Nucleus accumbens (tissue), 56 donors: ENCODE measurements at regions not wholly inside any gene's neighbourhood (a gene's known extent, or its start where the extent isn't known, plus 50 kb on each side); places are given as distances from the start of the nearest gene placed in this dataset.
A peak's percentile ranks its signal among the peaks of the same experiment; 100 is the strongest.

Experiments
- DNase-seq, 56 donors: peaks; one replicate each; lab custom pipeline; 2025; lab: John Stamatoyannopoulos, UW

DNA sequence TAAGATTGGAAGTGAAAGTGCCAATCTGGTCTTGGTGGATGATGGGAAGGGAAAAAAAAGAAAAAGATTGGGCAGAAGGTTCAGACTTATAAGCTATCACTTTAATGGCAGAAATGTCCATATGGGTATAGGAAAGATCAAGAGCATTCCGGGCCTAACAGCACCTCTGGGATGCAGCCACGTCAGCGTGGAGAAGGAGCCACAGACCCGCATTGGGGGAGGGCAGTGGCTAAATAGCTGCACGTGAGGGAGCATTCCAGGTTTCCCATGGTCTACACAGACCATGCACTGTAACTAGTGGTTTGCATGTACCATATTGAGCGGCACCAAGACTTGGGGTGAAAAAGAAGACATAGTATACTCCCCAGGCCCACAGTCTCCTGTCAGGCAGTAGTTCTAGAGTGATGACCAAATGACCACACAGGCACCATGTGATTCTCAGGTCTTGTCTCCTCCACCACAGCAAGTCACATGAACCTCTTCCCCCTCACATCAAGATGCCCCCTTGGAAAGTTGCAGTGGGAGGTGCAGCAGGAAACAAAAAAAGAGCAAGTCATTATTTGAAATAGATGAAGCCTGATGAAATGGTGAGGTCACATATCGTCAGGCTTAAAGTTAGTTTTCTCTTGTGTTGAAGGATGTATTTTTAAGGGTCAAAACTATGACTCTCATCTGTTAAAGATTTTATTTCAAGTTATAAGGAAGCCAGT is 94.4 kb upstream of the TNFAIP3 start:
- no peak for DNase-seq

GRCh38 chr6:137775227-137775626 is 91.8 kb upstream of the TNFAIP3 start:
- DNase-seq = no peak

DNA sequence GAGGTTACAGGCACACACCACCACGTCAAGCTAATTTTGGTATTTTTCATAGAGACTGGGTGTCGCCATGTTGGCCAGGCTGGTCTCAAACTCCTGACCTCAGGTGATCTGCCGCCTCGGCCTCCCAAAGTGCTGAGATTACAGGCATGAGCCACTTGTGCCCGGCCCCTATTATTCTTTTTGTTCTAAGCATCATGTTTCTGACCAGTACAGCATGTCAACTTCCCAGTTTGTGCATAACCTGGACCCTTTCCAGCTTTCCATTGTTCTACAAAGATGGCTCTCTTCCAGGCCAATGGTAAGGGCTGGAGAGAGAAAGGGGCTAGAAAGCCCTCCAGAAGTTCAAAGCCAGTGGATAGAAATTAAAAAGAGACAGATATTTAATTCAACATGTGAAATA is 91.3 kb upstream of the TNFAIP3 start:
- DNase-seq = peak in 1 of 56 donors; percentile 7

DNA sequence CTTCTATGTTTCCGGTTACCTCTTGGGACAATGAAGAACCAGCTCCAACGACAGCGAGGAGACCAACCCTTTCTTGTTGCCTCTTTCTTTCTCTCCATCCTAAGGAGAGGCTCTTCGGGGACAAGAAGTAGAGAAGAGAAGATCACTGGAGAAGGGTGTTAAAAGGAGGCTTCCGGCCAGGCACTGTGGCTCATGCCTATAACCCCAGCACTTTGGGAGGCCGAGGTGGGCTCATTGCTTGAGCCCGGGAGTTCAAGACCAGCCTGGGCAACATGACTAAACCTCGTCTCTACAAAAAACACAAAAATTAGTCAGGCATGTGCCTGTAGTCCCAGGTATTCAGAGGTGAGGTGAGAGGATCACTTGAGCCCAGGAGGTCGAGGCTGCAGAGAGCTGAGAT is 90.8 kb upstream of the TNFAIP3 start:
- no peak for DNase-seq

GRCh38 chr6:137776786-137777686 is 90.0 kb upstream of the TNFAIP3 start:
- no peak for DNase-seq

DNA sequence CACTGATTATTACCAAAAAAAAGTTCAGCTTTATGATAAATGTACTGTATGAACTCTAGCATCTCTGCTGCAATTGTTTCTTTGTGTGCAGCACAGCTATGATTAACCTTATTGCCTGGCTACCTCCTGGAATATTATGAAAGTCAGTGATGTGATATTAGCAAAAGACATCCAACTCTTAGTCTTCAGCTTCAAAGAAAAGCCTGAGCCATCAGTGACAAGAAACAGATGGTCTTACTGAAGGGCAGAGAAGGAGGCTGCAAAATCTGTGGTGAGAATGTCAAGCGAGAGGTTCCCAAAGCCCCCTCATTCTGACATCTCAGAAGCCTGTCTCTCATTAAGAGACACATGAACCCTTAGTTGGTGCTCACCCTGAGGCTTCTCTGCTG is 89.4 kb upstream of the TNFAIP3 start:
- no peak for DNase-seq

DNA sequence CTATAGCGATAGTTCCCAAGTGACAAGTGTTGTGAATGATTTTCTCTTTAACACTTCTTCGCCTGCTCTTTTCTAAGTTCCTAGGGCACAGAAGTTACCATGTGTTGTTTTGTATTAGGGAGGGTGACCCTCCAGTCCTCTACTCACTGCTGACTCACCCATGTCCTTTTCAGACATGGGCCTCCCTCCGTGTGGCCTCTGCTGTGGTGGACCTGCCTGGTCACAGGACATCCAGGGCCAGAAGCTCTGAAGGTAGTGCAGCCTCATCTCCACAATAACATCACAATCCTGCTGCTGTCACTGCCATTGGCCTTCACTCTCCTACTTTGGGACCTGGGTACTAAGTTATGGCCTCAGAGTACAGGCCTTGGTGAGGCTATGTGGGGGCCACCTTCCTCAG is 87.1 kb upstream of the TNFAIP3 start:
- DNase-seq = no peak

GRCh38 chr6:137780447-137781034 is 86.5 kb upstream of the TNFAIP3 start:
- DNase-seq = no peak

- DNase-seq = no peak
Observed at GRCh38 chr6:137781639-137782038, 85.4 kb upstream of the TNFAIP3 start.

DNA sequence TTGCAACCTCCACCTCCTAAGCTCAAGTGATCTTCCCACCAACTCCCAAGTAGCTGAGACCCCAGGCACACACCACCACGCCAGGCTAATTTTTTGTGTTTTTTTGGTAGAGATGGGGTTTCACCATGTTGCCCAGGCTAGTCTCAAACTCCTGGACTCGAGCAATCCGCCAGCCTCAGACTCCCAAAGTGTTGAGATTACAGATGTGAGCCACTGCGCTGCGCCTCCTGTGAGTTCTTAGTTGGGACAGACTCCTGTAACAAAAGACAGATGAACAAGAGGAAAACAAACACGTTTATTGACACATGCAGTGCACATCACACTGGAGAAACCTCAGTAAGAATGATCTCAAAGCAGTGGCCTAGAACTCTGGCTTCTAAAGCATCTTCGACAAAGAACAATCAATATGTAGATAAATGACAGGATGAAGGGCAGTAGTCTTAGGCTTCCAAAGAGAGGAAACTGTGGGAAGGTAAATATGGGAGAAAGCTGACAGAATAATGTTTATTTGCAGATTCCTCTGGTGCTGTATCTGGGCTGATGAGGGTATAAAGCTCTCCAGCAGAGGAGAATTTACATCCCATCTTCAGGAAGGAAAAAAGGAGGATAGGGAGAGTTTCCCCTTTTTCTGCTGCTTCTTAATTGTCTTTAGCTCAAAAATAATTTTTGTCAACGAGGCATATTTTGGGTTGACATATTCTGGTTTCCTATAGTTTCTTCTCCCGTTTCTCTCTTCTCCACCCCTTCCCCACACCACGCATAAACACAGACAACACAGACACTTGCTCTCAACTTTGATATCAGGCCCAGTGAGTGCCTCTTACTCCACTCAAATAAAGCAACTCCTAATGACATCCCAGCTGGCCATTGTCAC is 84.7 kb upstream of the TNFAIP3 start:
- no peak for DNase-seq

DNA sequence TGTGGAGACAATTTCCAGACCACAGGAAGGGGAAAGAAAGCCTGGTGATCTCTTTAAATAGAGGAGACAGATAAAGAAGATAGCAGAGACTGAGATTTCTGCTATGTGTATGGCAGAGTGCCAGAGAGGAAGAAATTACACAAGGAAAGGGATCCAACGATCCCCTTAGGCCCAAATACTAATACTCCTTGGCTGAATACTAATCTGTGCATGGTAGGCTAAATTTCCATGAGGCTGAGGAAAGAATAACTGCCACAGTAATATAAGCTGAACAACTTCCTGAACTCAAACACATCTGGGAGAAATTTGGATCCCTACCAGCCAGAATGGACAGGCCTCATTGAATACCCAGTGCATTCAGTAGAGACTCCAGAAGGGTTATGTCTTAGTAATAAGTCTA is 83.3 kb upstream of the TNFAIP3 start:
- DNase-seq = no peak

- DNase-seq = no peak
Observed at GRCh38 chr6:137784583-137784982, 82.5 kb upstream of the TNFAIP3 start.

DNA sequence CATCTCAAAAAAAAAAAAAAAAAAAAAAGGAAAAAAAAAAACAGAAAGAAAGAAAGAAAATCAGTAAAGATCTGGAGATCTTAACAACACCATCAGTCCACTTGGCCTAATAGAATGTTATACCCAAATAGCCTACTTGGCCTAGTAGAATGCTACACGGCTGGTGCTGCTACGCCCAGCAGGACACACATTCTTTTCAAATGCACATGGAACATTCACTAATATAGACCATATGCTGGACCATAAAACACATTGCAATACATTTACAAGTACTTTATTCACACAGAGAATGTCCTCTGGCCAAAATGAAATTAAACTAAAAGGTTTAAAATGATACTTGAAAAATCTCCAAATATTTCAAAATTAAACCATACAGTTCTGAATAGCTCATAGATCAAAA is 80.0 kb upstream of the TNFAIP3 start:
- DNase-seq = no peak

- no peak for DNase-seq
Observed at GRCh38 chr6:137788248-137788647, 78.8 kb upstream of the TNFAIP3 start.

- no peak for DNase-seq
Observed at GRCh38 chr6:137791281-137792159, 75.5 kb upstream of the TNFAIP3 start.

DNA sequence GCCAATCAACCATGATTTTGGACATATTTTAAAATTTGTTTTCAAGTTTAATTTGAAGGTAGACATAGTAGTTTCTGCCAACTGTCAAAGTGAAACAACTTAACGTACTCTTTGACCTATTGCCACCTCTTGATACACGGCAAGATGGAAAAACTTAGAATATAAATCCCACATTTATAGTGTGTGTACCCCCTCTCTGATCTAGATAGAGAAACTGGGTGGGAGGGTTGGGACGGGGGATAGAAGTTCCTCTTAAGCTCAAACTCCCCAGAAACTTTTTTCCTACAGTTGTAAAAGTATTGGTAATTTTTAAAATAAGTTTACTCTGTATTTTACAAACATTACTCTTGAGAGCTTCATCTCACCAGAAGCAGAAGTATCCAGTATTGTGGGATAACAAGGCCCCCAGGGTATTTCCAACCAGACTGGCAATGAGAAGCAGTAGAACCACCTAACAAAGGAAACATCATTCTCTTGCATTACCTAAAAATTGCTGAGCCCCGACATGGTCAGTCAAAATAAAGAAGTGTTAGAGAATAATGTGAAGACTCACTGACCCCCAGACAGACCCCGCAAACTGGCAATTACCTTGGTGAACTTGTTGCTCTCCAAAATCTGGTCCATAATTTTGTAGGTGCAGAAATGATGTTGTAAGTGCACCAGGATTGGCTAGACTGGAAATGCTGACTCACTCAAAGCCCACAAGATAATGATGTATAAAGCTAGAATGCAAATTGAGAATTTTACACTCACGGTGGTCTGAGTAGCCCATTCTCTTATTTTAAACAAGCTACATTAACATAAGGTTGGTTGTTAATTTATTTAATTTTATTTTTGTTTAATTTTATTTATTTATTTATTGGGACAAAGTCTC is 74.7 kb upstream of the TNFAIP3 start:
- DNase-seq = no peak

DNA sequence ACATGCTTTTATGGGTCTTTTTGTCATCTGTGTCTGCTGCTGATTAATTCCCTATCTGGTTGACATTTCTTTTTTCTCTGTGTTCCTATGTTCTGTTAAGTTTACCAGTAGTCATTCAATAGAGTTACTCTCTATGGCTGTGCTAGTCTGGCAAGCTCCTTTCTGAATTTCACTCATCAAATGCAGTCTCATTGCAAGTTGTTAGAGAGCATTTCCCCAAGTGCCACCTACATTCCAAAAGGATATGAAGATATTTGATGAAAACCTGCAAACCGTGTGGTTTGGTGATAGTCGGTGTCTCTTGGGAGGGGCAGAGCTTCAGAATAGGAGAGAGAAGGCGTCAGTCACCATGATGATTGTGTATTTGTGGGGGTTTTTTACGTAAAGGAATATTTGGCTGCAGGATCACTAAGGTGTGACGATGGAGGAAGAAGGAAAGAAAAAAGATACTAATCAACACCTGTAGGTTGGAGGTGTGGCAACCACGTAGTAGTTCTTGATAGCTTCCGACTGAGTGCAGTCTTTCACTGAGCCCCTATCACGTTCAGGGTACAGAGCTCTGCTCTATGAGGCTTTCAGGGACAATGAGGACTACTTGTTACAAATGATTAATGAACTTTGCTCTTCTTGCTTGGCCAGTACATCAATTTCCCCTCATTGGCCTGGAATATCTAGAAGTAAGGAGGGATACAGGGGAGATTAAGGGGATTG is 73.1 kb upstream of the TNFAIP3 start:
- no peak for DNase-seq
